HCT116 (cell line): ENCODE measurements at regions not wholly inside any gene's neighbourhood (a gene's known extent, or its start where the extent isn't known, plus 50 kb on each side); places are given as distances from the start of the nearest gene placed in this dataset.
A peak's percentile ranks its signal among the peaks of the same experiment; 100 is the strongest.

Experiments used
- ATAC-seq: fragments of 200-7000 bp; cut with Tn5 transposase; 2 replicates; pipeline ENCODE4 v1.9.1; 2020; ENCODE audit warnings: mild to moderate bottlenecking, moderate library complexity
- BruUV-seq: library from RNA; stranded (reverse); fragments of 400-500 nt; replicated peaks from 2 replicates; lab custom pipeline; 2021; lab: Mats Ljungman, UMichigan
- CTCF ChIA-PET: fragments of 300-600 bp; sonication (Branson Sonifier 250); formaldehyde crosslinking; loops from one replicate; lab custom pipeline; 2021; ENCODE audit warnings: antibody characterized with exemption; lab: Charles Lee
- POLR2A ChIA-PET: fragments of 300-600, 350-600 bp; sonication (Branson Sonifier 250); formaldehyde crosslinking; loops from one replicate; lab custom pipeline; 2021; ENCODE audit warnings: antibody characterized with exemption; lab: Charles Lee
- RAD21 ChIA-PET, 2 experiments: fragments of 300-600 bp; sonication (Branson Sonifier 250); formaldehyde crosslinking; loops; one replicate each; lab custom pipeline; 2023; ENCODE audit warnings: low total read pairs in 2 of 2; ENCODE audit not compliant: uncharacterized antibody in 2 of 2, unreplicated experiment in 2 of 2, low non-redundant PET in 1 of 2; lab: Charles Lee
- DNase-seq: peaks from one replicate; pipeline ENCODE4 v3.0.0-alpha.2; 2010; ENCODE audit warnings: low read depth, low spot score
- H2AFZ ChIP-seq: fragments of 200-600 bp; shearing (Covaris generic), sonication (generic); 2 replicates; pipeline ENCODE4 v1.6.1; 2017; ENCODE audit warnings: low read depth, mixed run types, mixed read lengths, antibody characterized with exemption, low read length; ENCODE audit not compliant: poor library complexity, severe bottlenecking
- H3K27ac ChIP-seq: 2 replicates; pipeline ENCODE4 v1.5.1; 2012; ENCODE audit warnings: low read depth, low read length
- H3K27me3 ChIP-seq: fragments of 200-600 bp; sonication (generic); 2 replicates; pipeline ENCODE4 v1.6.1; 2016; ENCODE audit warnings: mixed run types, low read length, mixed read lengths; ENCODE audit not compliant: insufficient read depth
- H3K36me3 ChIP-seq, 2 experiments: fragments of 200-500 bp in 1 of 2; fragments of 200-600 bp in 1 of 2; sonication (Bioruptor generic) in 1 of 2; sonication (generic) in 1 of 2; 2 replicates each; pipeline versions ENCODE4 v1.5.1 to v1.6.1; 2014 to 2016; ENCODE audit warnings: low read length in 2 of 2, inconsistent platforms in 1 of 2, mixed read lengths in 1 of 2, mixed run types in 1 of 2; ENCODE audit not compliant: insufficient read depth in 2 of 2, control insufficient read depth in 1 of 2
- H3K4me1 ChIP-seq, 2 experiments: fragments of 200-600 bp in 1 of 2; sonication (generic) in 1 of 2; 2 replicates each; pipeline versions ENCODE4 v1.5.1 to v1.6.1; 2012 to 2017; ENCODE audit warnings: low read length in 2 of 2, inconsistent platforms in 1 of 2, mild to moderate bottlenecking in 1 of 2, mixed read lengths in 1 of 2, mixed run types in 1 of 2, moderate library complexity in 1 of 2; ENCODE audit not compliant: insufficient read depth in 2 of 2, control insufficient read depth in 1 of 2
- H3K4me2 ChIP-seq: fragments of 200-600 bp; sonication (generic); 2 replicates; pipeline ENCODE4 v1.6.1; 2017; ENCODE audit warnings: mixed run types, low read length, mixed read lengths
- H3K4me3 ChIP-seq, 2 experiments: fragments of 200-600 bp in 1 of 2; sonication (generic) in 1 of 2; replicated peaks in 1 of 2; 2 replicates each; pipeline ENCODE4 v1.5.1; 2011 to 2016; ENCODE audit warnings: low read length in 2 of 2, control low read depth in 1 of 2, low read depth in 1 of 2, mild to moderate bottlenecking in 1 of 2, mixed read lengths in 1 of 2, mixed run types in 1 of 2
- H3K79me2 ChIP-seq: fragments of 200-600 bp; sonication (generic); 2 replicates; pipeline ENCODE4 v1.6.1; 2017; ENCODE audit warnings: mild to moderate bottlenecking, mixed run types, low read length, moderate library complexity, mixed read lengths; ENCODE audit not compliant: insufficient read depth
- H3K9ac ChIP-seq: fragments of 200-600 bp; sonication (generic); 2 replicates; pipeline ENCODE4 v1.6.1; 2016; ENCODE audit warnings: low read length, mixed read lengths
- H3K9me2 ChIP-seq: fragments of 200-600 bp; sonication (generic), shearing (Covaris generic); 2 replicates; pipeline ENCODE4 v1.6.1; 2017; ENCODE audit warnings: mixed run types, mild to moderate bottlenecking, moderate library complexity; ENCODE audit not compliant: insufficient read depth
- H3K9me3 ChIP-seq, 2 experiments: fragments of 200-500 bp in 1 of 2; fragments of 200-600 bp in 1 of 2; sonication (Bioruptor generic) in 1 of 2; sonication (generic) in 1 of 2; 2 replicates each; pipeline ENCODE4 v1.6.1; 2014 to 2017; ENCODE audit warnings: low read length in 2 of 2, mixed read lengths in 2 of 2, inconsistent platforms in 1 of 2, low read depth in 1 of 2, mild to moderate bottlenecking in 1 of 2, mixed run types in 1 of 2, moderate library complexity in 1 of 2; ENCODE audit not compliant: control insufficient read depth in 1 of 2, insufficient read depth in 1 of 2
- H4K20me1 ChIP-seq: fragments of 200-600 bp; sonication (generic), shearing (Covaris generic); 2 replicates; pipeline ENCODE4 v1.6.1; 2017; ENCODE audit warnings: mixed run types, mild to moderate bottlenecking, moderate library complexity; ENCODE audit not compliant: insufficient read depth
- CTCF ChIP-seq, 3 experiments: fragments of 200-600 bp in 1 of 3; sonication (generic) in 1 of 3; IDR thresholded peaks in 2 of 3; conservative IDR thresholded peaks in 1 of 3; 2 replicates each; pipeline ENCODE4 v1.5.1; 2012 to 2017; ENCODE audit warnings: low read depth in 2 of 3, low read length in 2 of 3, antibody characterized with exemption in 1 of 3, borderline replicate concordance in 1 of 3, control low read depth in 1 of 3, mild to moderate bottlenecking in 1 of 3, mixed read lengths in 1 of 3, mixed run types in 1 of 3, moderate library complexity in 1 of 3; ENCODE audit not compliant: insufficient read depth in 1 of 3
- EZH2phosphoT487 ChIP-seq: fragments of 200-600 bp; IDR thresholded peaks from 2 replicates; pipeline ENCODE4 v1.6.1; 2018; ENCODE audit warnings: antibody characterized with exemption, borderline replicate concordance
- POLR2AphosphoS5 ChIP-seq: IDR thresholded peaks from 2 replicates; pipeline ENCODE4 v1.6.1; 2011; ENCODE audit warnings: mild to moderate bottlenecking, low read depth, low read length, moderate library complexity
- RAD21 ChIP-seq: IDR thresholded peaks from 2 replicates; pipeline ENCODE4 v1.6.1; 2012; ENCODE audit warnings: low read depth, mild to moderate bottlenecking
- intact Hi-C: fragments of 100-400 bp; cut with micrococcal nuclease; formaldehyde crosslinking; loops from 2 replicates; pipeline ENCODE4 v1.10.0; 2022

- ChIA-PET RAD21 (no interaction called here), POLR2A (no interaction called here), CTCF (no interaction called here)
- Histone ChIP-seq H3K27ac (no peak overlapping the region), H4K20me1 (no peaks in the 10 kb centered on the region), H3K4me1 (no peaks in the 10 kb centered on the region), H3K4me3 (no peak overlapping the region), H2AFZ (no peak overlapping the region), H3K79me2 (no peaks in the 10 kb centered on the region), H3K9me3 (peaks cover 0 to 3% of the 10 kb centered on the region in 2 experiments; a peak in 1 of 4 replicates), H3K4me2 (no peak overlapping the region), H3K27me3 (no peaks in the 10 kb centered on the region), H3K9me2 (no peaks in the 10 kb centered on the region), H3K9ac (no peak overlapping the region), H3K36me3 (no peaks in the 10 kb centered on the region)
- ATAC-seq = no peak
- no peak for TF ChIP-seq POLR2AphosphoS5
- no peak for TF ChIP-seq CTCF (IDR thresholded peaks at IDR 0.05 in 2 of 3, conservative IDR thresholded peaks at IDR 0.05 in 1 of 3; ENCODE audit: borderline replicate concordance in 1 of 3, insufficient read depth in 1 of 3, low read depth in 2 of 3, low read length in 2 of 3)
- 0 out of 2 replicates have a peak, but pooled peaks have one; percentile 3 for TF ChIP-seq RAD21
- no TSS peak for BruUV-seq
- no peak for DNase-seq
- intact Hi-C loops = no loop called here
Observed at GRCh38 chr12:127485528-127485927, 781.4 kb upstream of the TMEM132C start.

- Histone ChIP-seq H3K4me1 (no peaks in the 10 kb centered on the region), H3K79me2 (no peaks in the 10 kb centered on the region), H3K9ac (no peak overlapping the region), H4K20me1 (no peaks in the 10 kb centered on the region), H3K27ac (no peak overlapping the region), H3K36me3 (no peaks in the 10 kb centered on the region), H3K4me2 (no peak overlapping the region), H3K9me2 (no peaks in the 10 kb centered on the region), H3K27me3 (no peaks in the 10 kb centered on the region), H3K9me3 (no peaks in the 10 kb centered on the region; a peak in 1 of 4 replicates), H3K4me3 (no peak overlapping the region), H2AFZ (no peak overlapping the region)
- CTCF ChIA-PET = no interaction called here
- intact Hi-C loops = no loop called here
- ATAC-seq (no peak), DNase-seq (no peak)
- RAD21 ChIA-PET = no interaction called here
- TF ChIP-seq EZH2phosphoT487 = no peak
- POLR2A ChIA-PET = no interaction called here
- BruUV-seq = no TSS peak
Observed at GRCh38 chr12:127487031-127487430, 779.9 kb upstream of the TMEM132C start.
